Osteoblast (primary cell): ENCODE measurements at regions not wholly inside any gene's neighbourhood (a gene's known extent, or its start where the extent isn't known, plus 50 kb on each side); places are given as distances from the start of the nearest gene placed in this dataset.

Source experiments
- DNase-seq: peaks from one replicate; pipeline ENCODE4 v3.0.0; 2011; ENCODE audit warnings: low spot score, mixed read lengths; ENCODE audit not compliant: insufficient read length; ENCODE audit errors: missing footprints
- H2AFZ ChIP-seq: 2 replicates; pipeline ENCODE4 v1.6.0; 2011; ENCODE audit warnings: mild to moderate bottlenecking, low read length
- H3K27ac ChIP-seq: 2 replicates; pipeline ENCODE4 v1.5.1; 2011; ENCODE audit warnings: mild to moderate bottlenecking, low read depth, low read length, moderate library complexity
- H3K27me3 ChIP-seq: 2 replicates; pipeline ENCODE4 v1.6.0; 2012; ENCODE audit warnings: mild to moderate bottlenecking, control low read depth, inconsistent platforms, low read length, moderate library complexity; ENCODE audit not compliant: insufficient read depth
- H3K36me3 ChIP-seq: 2 replicates; pipeline ENCODE4 v1.5.1; 2011; ENCODE audit warnings: mild to moderate bottlenecking, low read length, control low read depth, moderate library complexity; ENCODE audit not compliant: insufficient read depth
- H3K4me1 ChIP-seq: 2 replicates; pipeline ENCODE4 v1.5.1; 2011; ENCODE audit warnings: mild to moderate bottlenecking, low read length, control low read depth, moderate library complexity; ENCODE audit not compliant: insufficient read depth
- H3K4me2 ChIP-seq: 2 replicates; pipeline ENCODE4 v1.6.0; 2011; ENCODE audit warnings: mild to moderate bottlenecking, low read length; ENCODE audit not compliant: insufficient read depth
- H3K4me3 ChIP-seq: fragments of 200-600 bp; sonication (generic); 3 replicates; pipeline ENCODE4 v1.5.1; 2012; ENCODE audit warnings: mild to moderate bottlenecking, low read length, inconsistent platforms; ENCODE audit not compliant: insufficient read depth
- H3K79me2 ChIP-seq: 2 replicates; pipeline ENCODE4 v1.6.0; 2012; ENCODE audit warnings: mild to moderate bottlenecking, low read length, control low read depth, inconsistent platforms; ENCODE audit not compliant: insufficient read depth
- H3K9me3 ChIP-seq: 2 replicates; pipeline ENCODE4 v1.5.1; 2011; ENCODE audit warnings: low read depth, low read length, control low read depth
- H4K20me1 ChIP-seq: 2 replicates; pipeline ENCODE4 v1.6.0; 2012; ENCODE audit warnings: mild to moderate bottlenecking, low read length, control low read depth; ENCODE audit not compliant: insufficient read depth
- TF ChIP-seq, protein P1 (sequence below): IDR thresholded peaks from 2 replicates; pipeline ENCODE4 v1.5.1; 2011; ENCODE audit warnings: mild to moderate bottlenecking, low read depth, low read length, moderate library complexity; ENCODE audit errors: extremely low read depth

DNA sequence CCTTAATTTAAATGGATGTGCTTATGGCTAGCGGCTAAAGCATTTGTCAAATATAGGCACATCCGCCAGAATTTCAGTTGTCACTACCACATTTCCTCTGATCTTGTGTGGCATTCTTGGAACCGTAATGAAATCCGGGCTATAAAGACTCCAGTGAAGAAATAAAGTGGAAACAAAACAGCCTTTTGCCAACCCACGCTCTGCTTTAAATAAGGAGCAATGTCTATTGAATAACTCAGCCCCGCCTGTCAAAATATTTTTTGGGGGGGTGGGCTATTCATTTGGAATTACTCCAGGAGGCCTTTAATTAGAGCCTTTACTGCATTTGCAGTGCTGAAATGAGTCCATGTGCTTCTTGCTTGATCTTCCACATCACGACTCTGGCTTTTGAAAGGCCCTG, 179.6 kb upstream of the RPH3A start:
- Histone ChIP-seq H4K20me1 (no peaks in the 10 kb centered on the region), H3K36me3 (no peaks in the 10 kb centered on the region), H3K4me3 (no peak overlapping the region), H3K27me3 (no peaks in the 10 kb centered on the region), H3K9me3 (no peaks in the 10 kb centered on the region), H3K4me1 (no peaks in the 10 kb centered on the region), H3K4me2 (no peak overlapping the region), H2AFZ (no peak overlapping the region), H3K27ac (no peak overlapping the region), H3K79me2 (no peaks in the 10 kb centered on the region)
- no peak for DNase-seq
- TF ChIP-seq, protein P1, sequence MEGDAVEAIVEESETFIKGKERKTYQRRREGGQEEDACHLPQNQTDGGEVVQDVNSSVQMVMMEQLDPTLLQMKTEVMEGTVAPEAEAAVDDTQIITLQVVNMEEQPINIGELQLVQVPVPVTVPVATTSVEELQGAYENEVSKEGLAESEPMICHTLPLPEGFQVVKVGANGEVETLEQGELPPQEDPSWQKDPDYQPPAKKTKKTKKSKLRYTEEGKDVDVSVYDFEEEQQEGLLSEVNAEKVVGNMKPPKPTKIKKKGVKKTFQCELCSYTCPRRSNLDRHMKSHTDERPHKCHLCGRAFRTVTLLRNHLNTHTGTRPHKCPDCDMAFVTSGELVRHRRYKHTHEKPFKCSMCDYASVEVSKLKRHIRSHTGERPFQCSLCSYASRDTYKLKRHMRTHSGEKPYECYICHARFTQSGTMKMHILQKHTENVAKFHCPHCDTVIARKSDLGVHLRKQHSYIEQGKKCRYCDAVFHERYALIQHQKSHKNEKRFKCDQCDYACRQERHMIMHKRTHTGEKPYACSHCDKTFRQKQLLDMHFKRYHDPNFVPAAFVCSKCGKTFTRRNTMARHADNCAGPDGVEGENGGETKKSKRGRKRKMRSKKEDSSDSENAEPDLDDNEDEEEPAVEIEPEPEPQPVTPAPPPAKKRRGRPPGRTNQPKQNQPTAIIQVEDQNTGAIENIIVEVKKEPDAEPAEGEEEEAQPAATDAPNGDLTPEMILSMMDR: no peak

DNA sequence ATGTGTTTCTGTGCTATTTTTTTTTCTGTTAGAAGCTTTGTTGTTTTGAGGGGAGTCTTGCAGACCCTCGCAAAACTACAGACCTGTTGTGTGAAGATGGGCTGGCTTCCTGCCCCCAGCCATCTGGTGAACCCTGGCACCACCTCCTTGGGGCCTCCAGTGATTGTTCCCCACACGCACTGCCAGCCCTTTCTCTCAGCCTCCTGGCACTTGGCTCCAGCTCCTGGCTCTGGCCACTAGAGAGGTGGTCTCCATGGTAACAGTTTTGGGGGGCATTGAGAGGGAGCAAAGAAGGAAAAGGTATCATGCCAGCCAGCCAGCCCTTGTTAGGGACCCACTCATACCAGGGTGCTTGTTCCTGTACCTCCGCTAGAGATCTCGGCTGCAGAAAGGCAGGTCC, 176.4 kb upstream of the RPH3A start:
- H3K4me1 ChIP-seq: no peaks in the 10 kb centered on the region
- no peaks in the 10 kb centered on the region for H3K36me3 ChIP-seq
- no peak overlapping the region for H3K4me3 ChIP-seq

DNA sequence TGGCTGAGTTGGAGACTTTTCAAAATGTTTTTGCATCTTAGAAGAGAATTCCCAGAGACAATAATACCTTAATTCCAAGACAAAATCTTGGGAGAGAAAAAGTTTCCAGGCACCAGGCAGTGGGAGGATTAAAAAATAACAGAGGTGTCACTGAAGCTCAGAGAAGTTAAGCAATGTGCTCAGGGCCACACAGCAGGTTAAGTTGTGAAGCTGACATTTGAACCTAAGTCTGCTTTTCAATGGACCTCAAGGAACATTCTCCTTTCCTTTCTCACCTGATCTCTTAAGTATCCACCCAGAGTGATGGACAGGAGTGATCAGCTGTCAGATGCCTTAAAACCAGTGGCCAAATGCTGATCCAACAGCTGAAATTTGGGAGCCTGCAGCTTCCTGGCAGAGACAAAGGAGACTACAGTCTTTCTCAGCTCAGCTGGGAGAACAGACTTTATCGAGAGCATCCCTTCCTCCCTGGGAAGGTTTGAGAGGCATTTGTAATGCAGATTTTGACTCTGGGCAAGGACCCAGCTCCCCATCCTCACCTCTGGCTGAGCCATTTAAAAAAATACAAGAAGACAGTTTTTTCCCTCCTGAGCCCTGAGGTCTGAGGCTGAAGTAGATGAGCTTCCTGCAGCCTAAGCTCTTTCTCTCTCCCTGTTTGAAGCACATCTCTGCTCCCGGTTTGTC, 174.9 kb upstream of the RPH3A start:
- no peak overlapping the region for H3K4me3 ChIP-seq
- H3K36me3 ChIP-seq: no peaks in the 10 kb centered on the region
- TF ChIP-seq, protein P1: no peak

More for the DNA sequence above, 176.4 kb upstream of the RPH3A start:
- DNase-seq: no peak
- Histone ChIP-seq H3K79me2 (no peaks in the 10 kb centered on the region), H3K27me3 (no peaks in the 10 kb centered on the region), H2AFZ (no peak overlapping the region), H3K27ac (no peak overlapping the region), H3K4me2 (no peak overlapping the region), H4K20me1 (no peaks in the 10 kb centered on the region), H3K9me3 (no peaks in the 10 kb centered on the region)
- TF ChIP-seq, protein P1: no peak

DNA sequence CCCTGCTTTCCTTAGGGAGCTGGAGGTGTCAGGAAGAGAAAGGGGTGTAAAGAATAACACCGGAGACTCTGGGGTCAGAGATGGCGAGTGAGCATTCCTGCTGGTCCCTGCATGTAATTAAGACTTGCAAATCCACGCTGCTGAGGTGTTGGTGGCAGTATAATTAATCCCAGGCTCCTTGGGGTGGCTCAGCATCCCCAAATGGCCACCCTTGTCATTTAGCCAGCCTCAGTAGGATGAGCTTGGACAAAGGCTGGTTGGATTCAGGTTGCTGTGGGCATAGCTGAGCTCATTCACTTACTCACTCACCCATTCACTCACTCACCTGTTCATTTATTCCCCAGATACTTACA, 174.4 kb upstream of the RPH3A start:
- H3K4me2 ChIP-seq: no peak overlapping the region
- no peaks in the 10 kb centered on the region for H3K36me3 ChIP-seq
- TF ChIP-seq, protein P1: no peak
- H3K79me2 ChIP-seq: no peaks in the 10 kb centered on the region
- DNase-seq: no peak
- no peaks in the 10 kb centered on the region for H3K9me3 ChIP-seq
- no peaks in the 10 kb centered on the region for H4K20me1 ChIP-seq
- H3K4me1 ChIP-seq: no peaks in the 10 kb centered on the region
- no peak overlapping the region for H2AFZ ChIP-seq
- no peak overlapping the region for H3K4me3 ChIP-seq
- no peak overlapping the region for H3K27ac ChIP-seq
- no peaks in the 10 kb centered on the region for H3K27me3 ChIP-seq

More for the DNA sequence above, 174.9 kb upstream of the RPH3A start:
- no peaks in the 10 kb centered on the region for H3K4me1 ChIP-seq
- no peak overlapping the region for H3K27ac ChIP-seq
- H4K20me1 ChIP-seq: no peaks in the 10 kb centered on the region
- H3K27me3 ChIP-seq: no peaks in the 10 kb centered on the region
- no peaks in the 10 kb centered on the region for H3K79me2 ChIP-seq
- no peak overlapping the region for H3K4me2 ChIP-seq
- H2AFZ ChIP-seq: no peak overlapping the region
- H3K9me3 ChIP-seq: no peaks in the 10 kb centered on the region
- no peak for DNase-seq
